Mammary epithelial cell (primary cell): ENCODE measurements at regions not wholly inside any gene's neighbourhood (a gene's known extent, or its start where the extent isn't known, plus 50 kb on each side); places are given as distances from the start of the nearest gene placed in this dataset.

ENCODE experiments used
- EZH2 ChIP-seq: IDR thresholded peaks from 2 replicates; pipeline ENCODE4 v1.6.1; 2012; ENCODE audit warnings: low read length, inconsistent platforms, borderline replicate concordance
- TF ChIP-seq, protein P1 (sequence below), 2 donors: IDR thresholded peaks in 1 of 2; conservative IDR thresholded peaks in 1 of 2; 2 replicates each; pipeline ENCODE4 v1.5.1; 2011 to 2012; ENCODE audit warnings: inconsistent platforms in 2 of 2, low read length in 2 of 2, mild to moderate bottlenecking in 2 of 2, control low read depth in 1 of 2, low read depth in 1 of 2; ENCODE audit not compliant: insufficient read depth in 1 of 2; ENCODE audit errors: extremely low read depth in 1 of 2

DNA sequence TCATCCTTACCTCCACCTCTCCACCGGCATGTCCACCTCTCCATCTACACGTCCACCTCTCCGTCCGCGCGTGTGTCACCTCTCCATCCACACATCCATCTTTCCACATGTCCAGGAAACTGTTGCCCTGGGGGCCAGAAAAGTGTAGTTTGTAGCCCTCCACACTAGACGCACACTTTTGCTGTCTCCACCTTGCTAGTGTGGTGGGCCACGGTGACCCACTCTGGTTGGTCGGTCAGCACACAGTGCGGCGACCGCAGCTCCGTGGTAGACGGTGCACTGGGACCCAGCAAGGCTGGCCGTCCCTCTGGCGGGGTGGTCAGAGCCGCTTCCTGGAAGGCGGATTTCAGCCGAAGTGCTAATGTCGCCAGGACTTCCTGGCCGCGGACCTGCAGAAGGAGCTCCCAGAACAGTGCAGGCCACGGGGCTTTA is 268.6 kb downstream of the DLL1 start:
- no peak for TF ChIP-seq EZH2
- TF ChIP-seq, protein P1, sequence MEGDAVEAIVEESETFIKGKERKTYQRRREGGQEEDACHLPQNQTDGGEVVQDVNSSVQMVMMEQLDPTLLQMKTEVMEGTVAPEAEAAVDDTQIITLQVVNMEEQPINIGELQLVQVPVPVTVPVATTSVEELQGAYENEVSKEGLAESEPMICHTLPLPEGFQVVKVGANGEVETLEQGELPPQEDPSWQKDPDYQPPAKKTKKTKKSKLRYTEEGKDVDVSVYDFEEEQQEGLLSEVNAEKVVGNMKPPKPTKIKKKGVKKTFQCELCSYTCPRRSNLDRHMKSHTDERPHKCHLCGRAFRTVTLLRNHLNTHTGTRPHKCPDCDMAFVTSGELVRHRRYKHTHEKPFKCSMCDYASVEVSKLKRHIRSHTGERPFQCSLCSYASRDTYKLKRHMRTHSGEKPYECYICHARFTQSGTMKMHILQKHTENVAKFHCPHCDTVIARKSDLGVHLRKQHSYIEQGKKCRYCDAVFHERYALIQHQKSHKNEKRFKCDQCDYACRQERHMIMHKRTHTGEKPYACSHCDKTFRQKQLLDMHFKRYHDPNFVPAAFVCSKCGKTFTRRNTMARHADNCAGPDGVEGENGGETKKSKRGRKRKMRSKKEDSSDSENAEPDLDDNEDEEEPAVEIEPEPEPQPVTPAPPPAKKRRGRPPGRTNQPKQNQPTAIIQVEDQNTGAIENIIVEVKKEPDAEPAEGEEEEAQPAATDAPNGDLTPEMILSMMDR (conservative IDR thresholded peaks at IDR 0.05 in 1 of 2, IDR thresholded peaks at IDR 0.05 in 1 of 2; ENCODE audit: extremely low read depth in 1 of 2, insufficient read depth in 1 of 2, low read depth in 1 of 2, low read length in 2 of 2) = no peak
